ENCODE measurements at regions not wholly inside any gene's neighbourhood (a gene's known extent, or its start where the extent isn't known, plus 50 kb on each side); places are given as distances from the start of the nearest gene placed in this dataset.

- POLR2A ChIA-PET: no interaction called here
- CTCF ChIA-PET: no interaction called here
- no peak overlapping the region for H3K4me3 ChIP-seq (ENCODE audit: low read depth, low read length)
- no peak for TF ChIP-seq CTCF (IDR thresholded peaks at IDR 0.05; ENCODE audit: insufficient read depth, low read length, missing control alignments)
- DNase-seq (ENCODE audit: low read depth, low spot score): no peak
Measured at GRCh38 chr9:11892401-11892800, 800.8 kb upstream of the TYRP1 start.

- ChIA-PET POLR2A (no interaction called here), CTCF (no interaction called here)
- DNase-seq (ENCODE audit: low read depth, low spot score): no peak
- no peak for TF ChIP-seq CTCF (IDR thresholded peaks at IDR 0.05; ENCODE audit: insufficient read depth, low read length, missing control alignments)
- H3K4me3 ChIP-seq (ENCODE audit: low read depth, low read length): no peak overlapping the region
Measured at GRCh38 chr9:11893331-11893730, 799.9 kb upstream of the TYRP1 start.

- no peak for DNase-seq (ENCODE audit: low read depth, low spot score)
- no peak for TF ChIP-seq CTCF (IDR thresholded peaks at IDR 0.05; ENCODE audit: insufficient read depth, low read length, missing control alignments)
- no peak overlapping the region for H3K4me3 ChIP-seq (ENCODE audit: low read depth, low read length)
- CTCF ChIA-PET: no interaction called here
- POLR2A ChIA-PET: no interaction called here
Measured at GRCh38 chr9:11894136-11894535, 799.0 kb upstream of the TYRP1 start.

- DNase-seq (ENCODE audit: low read depth, low spot score): no peak
- CTCF ChIA-PET: no interaction called here
- H3K4me3 ChIP-seq (ENCODE audit: low read depth, low read length): no peak overlapping the region
- POLR2A ChIA-PET: no interaction called here
- TF ChIP-seq CTCF (IDR thresholded peaks at IDR 0.05; ENCODE audit: insufficient read depth, low read length, missing control alignments): no peak
Measured at GRCh38 chr9:11902610-11903009, 790.6 kb upstream of the TYRP1 start.

- no peak for TF ChIP-seq CTCF (IDR thresholded peaks at IDR 0.05; ENCODE audit: insufficient read depth, low read length, missing control alignments)
- CTCF ChIA-PET: no interaction called here
- H3K4me3 ChIP-seq (ENCODE audit: low read depth, low read length): no peak overlapping the region
- no peak for DNase-seq (ENCODE audit: low read depth, low spot score)
- POLR2A ChIA-PET: no interaction called here
Measured at GRCh38 chr9:11915699-11916098, 777.5 kb upstream of the TYRP1 start.

GRCh38 chr9:11928871-11929321 lies 764.3 kb upstream of the TYRP1 start:
- no peak overlapping the region for H3K4me3 ChIP-seq (ENCODE audit: low read depth, low read length)
- POLR2A ChIA-PET: no interaction called here
- DNase-seq (ENCODE audit: low read depth, low spot score): no peak
- TF ChIP-seq CTCF (IDR thresholded peaks at IDR 0.05; ENCODE audit: insufficient read depth, low read length, missing control alignments): no peak
- CTCF ChIA-PET: no interaction called here

All from AG04449 (cell line).